NCI-H1105 (cell line): ENCODE measurements at regions not wholly inside any gene's neighbourhood (a gene's known extent, or its start where the extent isn't known, plus 50 kb on each side); places are given as distances from the start of the nearest gene placed in this dataset.
"Not testable (repeated sequence)": the region's sequence is repeated elsewhere in the genome, so short reads cannot be mapped to it uniquely, and the experiment has no call there.

Experiments
- DNase-seq: peaks from one replicate; lab custom pipeline; 2025; lab: John Stamatoyannopoulos, UW

DNA sequence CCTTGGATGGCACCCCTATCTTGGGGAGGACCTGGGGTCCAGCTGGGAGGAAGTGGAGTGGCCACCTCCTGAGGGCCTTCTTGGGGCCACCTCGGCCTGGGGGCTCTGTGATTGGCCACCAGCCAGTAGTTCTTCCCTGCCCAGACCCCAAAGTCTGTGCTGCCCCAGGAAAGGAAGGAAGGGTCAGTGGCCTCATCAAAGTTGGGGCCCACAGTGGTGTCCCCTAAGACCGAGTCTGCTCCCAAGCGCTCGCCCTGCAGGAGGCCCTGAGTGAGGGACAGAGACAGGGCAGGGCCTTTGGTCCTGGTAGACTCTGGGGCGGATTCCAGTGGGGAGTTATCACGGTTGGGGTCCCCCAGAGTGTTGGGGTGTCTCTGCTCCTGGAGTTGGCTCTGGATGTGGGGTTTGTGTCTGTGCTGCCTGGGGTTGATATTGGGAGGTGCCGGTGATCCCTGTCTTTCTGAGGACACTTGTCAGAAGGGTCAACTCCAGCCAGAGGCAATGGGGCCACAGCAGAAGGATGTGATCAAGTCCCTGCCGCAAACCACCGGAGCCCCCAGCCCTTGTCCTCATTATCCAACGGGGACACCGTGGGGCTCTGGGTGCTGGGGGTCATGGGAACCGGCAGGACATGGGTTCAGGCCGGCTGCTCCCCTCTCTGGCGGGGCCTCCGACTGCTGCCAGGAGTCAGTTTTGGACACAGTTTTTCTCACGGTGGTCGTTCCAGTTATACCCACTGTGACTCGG is 364.3 kb downstream of the TMEM121 start:
- no peak for DNase-seq

DNA sequence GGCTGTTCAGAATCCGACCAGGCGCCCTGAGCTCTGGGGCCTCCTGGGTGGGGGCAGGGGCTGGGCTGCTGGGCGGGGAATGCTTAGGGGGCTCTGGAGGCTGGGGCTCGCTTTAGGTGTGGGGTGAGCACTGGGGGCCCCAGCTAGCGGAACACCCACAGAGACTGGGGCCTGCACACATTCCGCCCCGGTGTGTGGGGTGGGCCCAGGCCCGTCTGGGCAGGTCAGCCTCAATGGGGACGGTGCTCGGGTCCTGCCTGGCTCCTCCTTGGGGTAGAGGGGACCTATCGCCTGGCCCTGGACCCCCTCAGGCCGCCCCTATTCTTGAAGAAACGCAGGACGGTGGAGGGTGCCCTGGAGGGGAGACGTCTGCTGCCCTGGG is 364.8 kb downstream of the TMEM121 start:
- DNase-seq: no peak

- DNase-seq: no peak
Measured at GRCh38 chr14:105891631-105892452, 365.5 kb downstream of the TMEM121 start.

GRCh38 chr14:105892453-105893441 is 366.4 kb downstream of the TMEM121 start:
- not testable (repeated sequence) for DNase-seq

DNA sequence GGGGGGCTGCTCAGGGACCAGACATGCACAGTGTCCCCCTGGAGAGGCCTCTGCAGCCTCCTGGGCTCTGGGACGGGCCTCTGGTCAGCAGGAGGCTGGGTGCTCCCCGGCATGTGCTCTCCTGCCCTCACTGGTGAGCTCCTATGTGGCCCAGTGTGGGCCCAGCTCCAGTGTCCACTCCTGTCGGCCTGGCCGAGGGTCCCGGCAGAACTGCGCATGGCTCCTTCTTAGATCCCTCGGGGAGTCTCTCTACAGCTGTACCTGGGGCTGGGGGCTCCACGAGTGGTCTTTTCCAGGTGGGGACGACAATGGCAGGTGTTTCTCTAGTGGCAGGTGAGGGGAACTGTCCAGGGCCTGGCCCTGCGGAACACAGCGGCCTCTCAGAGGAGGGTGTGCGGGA is 367.3 kb downstream of the TMEM121 start:
- DNase-seq: not testable (repeated sequence)

GRCh38 chr14:105894125-105894977 is 368.0 kb downstream of the TMEM121 start:
- DNase-seq: no peak

DNA sequence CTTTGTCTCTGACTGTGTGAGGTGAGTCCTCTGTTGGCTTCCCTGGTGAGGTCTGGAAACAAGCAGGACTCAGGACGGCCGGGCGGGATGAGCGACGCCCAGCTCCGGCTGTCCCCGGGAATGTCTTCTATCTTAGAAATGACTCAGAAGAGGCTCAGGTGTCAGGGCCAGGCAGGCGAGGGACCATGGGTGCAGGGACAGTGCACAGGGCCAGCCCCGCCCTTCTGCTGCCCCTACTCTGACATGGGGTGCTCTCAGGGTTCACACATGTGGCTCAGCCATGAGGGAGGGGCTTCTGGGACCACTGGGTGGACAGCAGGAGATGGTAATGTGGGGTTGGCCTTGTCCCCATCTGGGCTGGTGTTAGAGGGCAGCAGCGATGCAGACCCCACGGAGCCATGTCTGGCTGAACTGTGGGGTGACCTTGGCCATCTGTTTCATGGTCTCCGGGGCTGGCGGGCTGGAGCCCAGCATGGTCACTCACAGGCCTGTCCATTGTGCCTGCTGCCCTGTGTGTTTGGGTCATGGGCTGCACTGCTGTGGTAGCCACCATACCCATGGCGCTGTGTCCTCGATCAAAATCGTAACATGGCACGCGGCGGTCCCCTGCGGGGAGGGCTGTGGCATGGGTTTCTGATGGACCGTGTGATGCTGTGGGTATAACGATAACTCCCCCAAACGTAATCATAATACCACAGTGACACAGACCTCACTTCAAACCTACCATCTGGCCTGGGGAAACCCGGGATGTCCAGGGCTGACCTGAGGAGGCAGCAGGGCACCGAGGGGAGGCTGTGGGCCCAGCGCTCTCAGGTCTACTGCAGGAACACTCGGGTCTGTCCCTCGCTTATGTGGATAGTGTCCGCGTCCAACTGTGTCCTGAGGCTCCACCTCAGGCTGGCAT is 368.8 kb downstream of the TMEM121 start:
- DNase-seq: no peak

DNA sequence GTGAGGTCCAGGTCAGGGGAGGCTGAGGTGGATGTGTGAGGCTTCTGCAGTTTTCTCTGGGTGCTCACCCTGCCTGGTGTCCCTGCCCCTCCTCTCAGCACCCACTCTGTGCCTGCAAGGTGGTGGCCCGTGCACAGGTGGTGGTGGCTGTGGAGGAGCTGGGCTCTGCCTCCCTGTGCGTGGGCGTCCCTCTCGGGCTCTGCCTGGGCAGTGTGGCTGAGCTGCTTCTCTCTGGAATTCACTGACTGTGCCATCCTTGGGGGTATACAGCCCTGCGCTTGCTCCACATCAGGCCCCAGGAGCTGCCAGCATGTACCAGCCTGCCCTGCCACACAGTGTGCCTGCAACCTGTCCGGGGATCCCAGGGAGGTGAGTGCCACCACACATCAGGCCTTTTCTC is 369.8 kb downstream of the TMEM121 start:
- DNase-seq: not testable (repeated sequence)

- not testable (repeated sequence) for DNase-seq
Measured at GRCh38 chr14:105896961-105897724, 370.8 kb downstream of the TMEM121 start.

DNA sequence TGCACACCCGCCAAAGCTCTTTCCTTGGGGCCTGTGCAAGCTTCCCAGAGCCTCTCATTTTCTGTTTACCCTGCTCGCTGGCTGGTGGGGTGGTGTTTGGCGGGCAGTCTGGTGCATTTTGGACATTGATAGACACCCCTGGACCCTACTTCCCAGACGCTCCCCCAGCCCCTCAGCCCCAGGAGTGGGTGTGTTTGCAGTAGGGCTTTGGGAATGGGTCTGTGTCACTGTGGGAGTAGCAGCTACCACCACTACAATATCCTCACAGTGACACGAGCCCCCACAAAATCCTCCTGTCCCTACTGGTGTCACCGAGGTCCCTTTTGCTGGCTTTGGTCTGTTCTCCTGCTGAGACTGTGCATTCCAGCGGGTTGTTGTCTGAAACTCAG is 371.3 kb downstream of the TMEM121 start:
- no peak for DNase-seq

DNA sequence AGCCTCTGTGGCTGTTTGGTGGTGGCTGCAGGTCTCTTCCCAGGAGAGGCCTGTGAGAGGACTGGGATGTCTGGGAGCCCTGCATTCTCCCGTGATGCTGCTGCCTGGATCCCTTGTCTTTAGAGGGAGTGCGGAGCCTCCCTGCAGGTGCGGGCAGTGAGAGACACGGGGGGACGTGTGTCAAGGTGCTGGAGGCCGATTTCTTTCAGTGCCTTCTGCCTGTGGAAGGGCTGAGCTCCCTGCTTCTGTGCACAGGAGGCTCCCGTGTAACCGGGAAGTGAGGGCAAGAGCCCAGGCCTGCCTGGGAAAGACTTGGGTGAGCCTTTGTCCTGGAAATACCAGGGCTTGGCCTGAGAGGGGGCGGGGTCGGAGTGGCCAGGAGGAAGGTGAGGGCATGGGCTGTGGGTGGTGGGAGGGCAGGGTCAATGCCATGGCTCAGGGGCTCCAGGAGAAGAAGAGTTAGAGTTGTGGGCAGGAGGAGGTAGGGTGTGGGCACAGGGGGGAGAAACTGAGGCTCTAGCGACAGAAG is 372.2 kb downstream of the TMEM121 start:
- no peak for DNase-seq

- DNase-seq: no peak
Measured at GRCh38 chr14:105899071-105899641, 372.8 kb downstream of the TMEM121 start.

GRCh38 chr14:105899657-105900397 is 373.4 kb downstream of the TMEM121 start:
- DNase-seq: no peak

DNA sequence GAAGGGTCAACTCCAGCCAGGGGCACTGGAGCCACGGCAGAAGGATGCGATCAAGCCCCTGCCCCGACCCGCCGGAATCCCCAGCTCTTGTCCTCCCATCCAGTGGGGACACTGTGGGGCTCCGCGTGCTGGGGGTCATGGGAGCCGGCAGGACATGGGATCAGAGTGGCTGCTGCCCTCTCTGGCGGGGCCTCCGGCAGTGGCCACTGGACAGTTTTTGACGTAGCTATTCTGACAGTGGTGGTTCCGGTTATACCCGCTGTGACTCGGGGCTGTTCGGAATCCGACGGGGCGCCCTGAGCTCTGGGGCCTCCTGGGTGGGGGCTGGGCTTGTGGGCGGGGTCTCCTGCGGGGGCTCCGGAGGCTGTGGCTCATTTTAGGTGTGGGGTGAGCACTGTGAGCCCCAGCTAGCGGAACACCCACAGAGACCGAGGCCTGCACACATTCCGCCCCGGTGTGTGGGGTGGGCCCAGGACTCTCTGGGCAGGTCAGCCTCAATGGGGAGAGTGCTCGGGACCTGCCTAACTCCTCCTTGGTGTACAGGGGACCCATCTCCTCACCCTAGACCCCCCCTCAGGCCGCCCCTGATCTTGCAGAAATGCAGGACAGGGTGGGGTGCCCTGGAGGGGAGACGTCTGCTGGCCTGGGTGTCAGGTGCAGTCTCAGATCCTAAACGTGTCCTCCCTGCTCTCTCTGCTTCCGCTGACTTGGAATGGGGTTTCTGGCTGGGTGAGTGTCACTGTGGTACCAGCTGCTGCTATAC is 374.2 kb downstream of the TMEM121 start:
- no peak for DNase-seq

GRCh38 chr14:105901226-105901625 is 374.8 kb downstream of the TMEM121 start:
- DNase-seq: no peak

- DNase-seq: no peak
Measured at GRCh38 chr14:105902131-105902898, 375.9 kb downstream of the TMEM121 start.

DNA sequence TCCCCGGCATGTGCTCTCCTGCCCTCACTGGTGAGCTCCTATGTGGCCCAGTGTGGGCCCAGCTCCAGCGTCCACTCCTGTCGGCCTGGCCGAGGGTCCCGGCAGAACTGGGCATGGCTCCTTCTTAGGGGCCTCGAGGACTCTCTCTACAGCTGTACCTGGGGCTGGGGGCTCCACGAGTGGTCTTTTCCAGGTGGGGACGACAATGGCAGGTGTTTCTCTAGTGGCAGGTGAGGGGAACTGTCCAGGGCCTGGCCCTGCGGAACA is 376.4 kb downstream of the TMEM121 start:
- DNase-seq: not testable (repeated sequence)
